GM18508 (cell line): ENCODE measurements at regions not wholly inside any gene's neighbourhood (a gene's known extent, or its start where the extent isn't known, plus 50 kb on each side); places are given as distances from the start of the nearest gene placed in this dataset.

Experiments used
- ATAC-seq: cut with Tn5 transposase; IDR thresholded peaks from one replicate; pipeline ENCODE4 v1.9.1; 2021; ENCODE audit warnings: moderate number of reproducible peaks; ENCODE audit not compliant: insufficient read depth, unreplicated experiment

- ATAC-seq = no peak
Observed at GRCh38 chr10:4692206-4692605, 133.8 kb upstream of the AKR1E2 start.

GRCh38 chr10:4691776-4692175 lies 134.2 kb upstream of the AKR1E2 start:
- no peak for ATAC-seq

GRCh38 chr10:4691301-4691700 lies 134.7 kb upstream of the AKR1E2 start:
- no peak for ATAC-seq

- no peak for ATAC-seq
Observed at GRCh38 chr10:4688601-4689000, 137.4 kb upstream of the AKR1E2 start.

- ATAC-seq = no peak
Observed at GRCh38 chr10:4688168-4688567, 137.8 kb upstream of the AKR1E2 start.

- no peak for ATAC-seq
Observed at GRCh38 chr10:4687397-4687796, 138.6 kb upstream of the AKR1E2 start.

- no peak for ATAC-seq
Observed at GRCh38 chr10:4686644-4686996, 139.4 kb upstream of the AKR1E2 start.

- no peak for ATAC-seq
Observed at GRCh38 chr10:4685904-4686643, 139.9 kb upstream of the AKR1E2 start.

GRCh38 chr10:4685491-4685890 lies 140.5 kb upstream of the AKR1E2 start:
- no peak for ATAC-seq

GRCh38 chr10:4684434-4684833 lies 141.6 kb upstream of the AKR1E2 start:
- no peak for ATAC-seq

GRCh38 chr10:4683838-4684237 lies 142.2 kb upstream of the AKR1E2 start:
- no peak for ATAC-seq

- no peak for ATAC-seq
Observed at GRCh38 chr10:4683137-4683536, 142.9 kb upstream of the AKR1E2 start.

GRCh38 chr10:4678951-4679671 lies 146.9 kb upstream of the AKR1E2 start:
- no peak for ATAC-seq

- ATAC-seq = no peak
Observed at GRCh38 chr10:4678023-4678950, 147.7 kb upstream of the AKR1E2 start.

GRCh38 chr10:4677296-4678021 lies 148.5 kb upstream of the AKR1E2 start:
- ATAC-seq = no peak

- no peak for ATAC-seq
Observed at GRCh38 chr10:4676566-4676965, 149.4 kb upstream of the AKR1E2 start.

- ATAC-seq = no peak
Observed at GRCh38 chr10:4675808-4676207, 150.2 kb upstream of the AKR1E2 start.

- ATAC-seq = no peak
Observed at GRCh38 chr10:4673279-4674040, 152.5 kb upstream of the AKR1E2 start.

GRCh38 chr10:4672201-4672600 lies 153.8 kb upstream of the AKR1E2 start:
- no peak for ATAC-seq
